Activated T-cell treated with anti-CD3 and anti-CD28 coated beads for 48 hours (primary cell): ENCODE measurements at regions not wholly inside any gene's neighbourhood (a gene's known extent, or its start where the extent isn't known, plus 50 kb on each side); places are given as distances from the start of the nearest gene placed in this dataset.

Experiments
- DNase-seq: peaks from one replicate; pipeline ENCODE4 v3.0.0-alpha.2; 2020; ENCODE audit warnings: low read depth

GRCh38 chr10:2445370-2445769 is 622.0 kb upstream of the PFKP start:
- DNase-seq, result no peak

GRCh38 chr10:2439983-2440382 is 627.4 kb upstream of the PFKP start:
- DNase-seq, result no peak

- no peak for DNase-seq
Observed at GRCh38 chr10:2439000-2439399, 628.3 kb upstream of the PFKP start.

GRCh38 chr10:2438248-2438939 is 629.0 kb upstream of the PFKP start:
- no peak for DNase-seq

- no peak for DNase-seq
Observed at GRCh38 chr10:2436933-2437332, 630.4 kb upstream of the PFKP start.

- no peak for DNase-seq
Observed at GRCh38 chr10:2431961-2432360, 635.4 kb upstream of the PFKP start.

- DNase-seq, result no peak
Observed at GRCh38 chr10:2427412-2427811, 639.9 kb upstream of the PFKP start.

GRCh38 chr10:2425320-2425719 is 642.0 kb upstream of the PFKP start:
- DNase-seq, result no peak

GRCh38 chr10:2414562-2414961 is 652.8 kb upstream of the PFKP start:
- no peak for DNase-seq

GRCh38 chr10:2414039-2414438 is 653.3 kb upstream of the PFKP start:
- DNase-seq, result no peak

- DNase-seq, result no peak
Observed at GRCh38 chr10:2410049-2410448, 657.3 kb upstream of the PFKP start.

GRCh38 chr10:2401459-2401858 is 664.1 kb upstream of the ADARB2 start:
- DNase-seq, result no peak

GRCh38 chr10:2399482-2399881 is 662.2 kb upstream of the ADARB2 start:
- no peak for DNase-seq

GRCh38 chr10:2392145-2392812 is 655.0 kb upstream of the ADARB2 start:
- DNase-seq, result no peak

GRCh38 chr10:2387672-2388071 is 650.3 kb upstream of the ADARB2 start:
- no peak for DNase-seq

GRCh38 chr10:2387261-2387660 is 649.9 kb upstream of the ADARB2 start:
- no peak for DNase-seq

GRCh38 chr10:2380218-2380617 is 642.9 kb upstream of the ADARB2 start:
- no peak for DNase-seq

- DNase-seq, result no peak
Observed at GRCh38 chr10:2367083-2367482, 629.8 kb upstream of the ADARB2 start.

- no peak for DNase-seq
Observed at GRCh38 chr10:2366264-2366931, 629.1 kb upstream of the ADARB2 start.

GRCh38 chr10:2362331-2362730 is 625.0 kb upstream of the ADARB2 start:
- DNase-seq, result no peak

GRCh38 chr10:2358586-2358985 is 621.3 kb upstream of the ADARB2 start:
- DNase-seq, result no peak

- no peak for DNase-seq
Observed at GRCh38 chr10:2356670-2357069, 619.3 kb upstream of the ADARB2 start.

- DNase-seq, result no peak
Observed at GRCh38 chr10:2351566-2351965, 614.2 kb upstream of the ADARB2 start.
